Right kidney (tissue), 1 donor: ENCODE measurements at regions not wholly inside any gene's neighbourhood (a gene's known extent, or its start where the extent isn't known, plus 50 kb on each side); places are given as distances from the start of the nearest gene placed in this dataset.

Experiments used
- DNase-seq: peaks from one replicate; pipeline ENCODE4 v3.0.0-alpha.2; 2016

- no peak for DNase-seq
Observed at GRCh38 chr18:41621177-41621576, 333.9 kb upstream of the PIK3C3 start.

- DNase-seq = no peak
Observed at GRCh38 chr18:41618147-41618546, 336.9 kb upstream of the PIK3C3 start.

- DNase-seq = no peak
Observed at GRCh38 chr18:41617647-41618046, 337.4 kb upstream of the PIK3C3 start.

- no peak for DNase-seq
Observed at GRCh38 chr18:41613003-41613609, 341.9 kb upstream of the PIK3C3 start.

GRCh38 chr18:41604964-41605363, 350.1 kb upstream of the PIK3C3 start:
- DNase-seq = no peak

GRCh38 chr18:41602034-41602433, 353.0 kb upstream of the PIK3C3 start:
- DNase-seq = no peak

GRCh38 chr18:41600693-41601391, 354.2 kb upstream of the PIK3C3 start:
- no peak for DNase-seq

GRCh38 chr18:41599466-41599865, 355.6 kb upstream of the PIK3C3 start:
- no peak for DNase-seq

GRCh38 chr18:41594582-41594981, 360.5 kb upstream of the PIK3C3 start:
- DNase-seq = no peak

GRCh38 chr18:41593171-41593675, 361.8 kb upstream of the PIK3C3 start:
- DNase-seq = no peak

- DNase-seq = no peak
Observed at GRCh38 chr18:41587976-41588375, 367.1 kb upstream of the PIK3C3 start.

GRCh38 chr18:41585512-41585911, 369.5 kb upstream of the PIK3C3 start:
- no peak for DNase-seq

- no peak for DNase-seq
Observed at GRCh38 chr18:41579185-41579584, 375.8 kb upstream of the PIK3C3 start.

GRCh38 chr18:41577529-41577928, 377.5 kb upstream of the PIK3C3 start:
- no peak for DNase-seq

- no peak for DNase-seq
Observed at GRCh38 chr18:41576643-41577042, 378.4 kb upstream of the PIK3C3 start.

GRCh38 chr18:41569867-41570266, 385.2 kb upstream of the PIK3C3 start:
- DNase-seq = no peak

GRCh38 chr18:41561961-41562360, 393.1 kb upstream of the PIK3C3 start:
- no peak for DNase-seq

GRCh38 chr18:41558715-41559114, 396.3 kb upstream of the PIK3C3 start:
- DNase-seq = no peak

- DNase-seq = no peak
Observed at GRCh38 chr18:41553716-41554115, 401.3 kb upstream of the PIK3C3 start.

GRCh38 chr18:41548521-41549260, 406.3 kb upstream of the PIK3C3 start:
- DNase-seq = no peak

- DNase-seq = no peak
Observed at GRCh38 chr18:41545091-41545888, 409.7 kb upstream of the PIK3C3 start.

- DNase-seq = no peak
Observed at GRCh38 chr18:41543815-41544214, 411.2 kb upstream of the PIK3C3 start.
